Bronchial epithelial cell (primary cell): ENCODE measurements at regions not wholly inside any gene's neighbourhood (a gene's known extent, or its start where the extent isn't known, plus 50 kb on each side); places are given as distances from the start of the nearest gene placed in this dataset.

Source experiments
- DNase-seq: peaks from one replicate; pipeline ENCODE4 v3.0.0-alpha.2; 2010; ENCODE audit warnings: low read depth
- FAIRE-seq: peaks from 2 replicates; lab custom pipeline; 2011; peaks lifted over from hg19 to GRCh38; lab: Jason Lieb, UNC
- H3K27me3 ChIP-seq: 2 replicates; pipeline ENCODE4 v1.5.1; 2011; ENCODE audit warnings: low read length; ENCODE audit not compliant: control insufficient read depth, insufficient read depth
- H3K36me3 ChIP-seq: 2 replicates; pipeline ENCODE4 v1.5.1; 2011; ENCODE audit warnings: low read length; ENCODE audit not compliant: control insufficient read depth, insufficient read depth
- H3K4me3 ChIP-seq: 2 replicates; pipeline ENCODE4 v1.5.1; 2011; ENCODE audit warnings: mild to moderate bottlenecking, low read depth, low read length, control low read depth
- CTCF ChIP-seq: IDR thresholded peaks from 2 replicates; pipeline ENCODE4 v1.5.1; 2011; ENCODE audit warnings: mild to moderate bottlenecking, moderate library complexity, low read length, control low read depth, inconsistent platforms; ENCODE audit not compliant: insufficient read depth, severe bottlenecking

GRCh38 chr14:104294628-104294982, 156.2 kb downstream of the KIF26A start:
- DNase-seq (no peak), FAIRE-seq (no peak)
- no peaks in the 10 kb centered on the region for H3K27me3 ChIP-seq

DNA sequence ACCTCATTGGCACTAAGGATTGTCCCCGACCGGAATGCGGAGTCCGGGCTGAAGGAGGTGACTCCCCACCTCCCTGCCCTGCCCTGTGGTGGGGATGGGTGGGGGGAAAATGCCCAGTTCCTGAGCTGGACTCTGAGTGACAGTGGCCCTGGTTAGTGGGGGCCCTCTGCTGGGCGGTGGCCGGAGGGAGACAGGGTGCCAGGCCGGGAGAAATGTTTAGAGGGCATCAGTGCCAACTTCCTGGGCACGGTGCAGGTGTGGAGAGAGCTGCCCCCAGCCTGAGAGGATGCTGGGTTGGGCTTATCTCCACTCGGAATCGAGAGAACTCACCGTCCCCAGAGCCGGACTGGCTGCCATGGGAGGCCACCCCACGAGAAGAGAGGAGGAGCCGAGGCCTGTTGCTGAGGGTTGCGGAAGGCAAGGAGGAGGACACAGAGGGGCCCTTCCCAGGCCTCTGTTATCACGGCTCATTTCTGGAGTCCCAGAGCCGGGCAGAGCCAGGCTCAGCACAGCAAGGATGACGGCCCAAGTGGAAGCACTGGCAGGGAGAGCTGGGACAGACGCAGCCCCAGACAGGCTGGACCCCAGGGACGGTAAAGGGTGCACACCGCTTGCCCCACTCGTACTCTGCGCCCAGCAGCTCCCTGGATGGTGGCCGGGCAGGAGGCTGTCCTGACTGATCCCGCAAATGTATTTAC, 156.7 kb downstream of the KIF26A start:
- FAIRE-seq (no peak), DNase-seq (no peak)
- Histone ChIP-seq H3K36me3 (no peaks in the 10 kb centered on the region), H3K4me3 (no peak overlapping the region), H3K27me3 (no peaks in the 10 kb centered on the region)
- no peak for TF ChIP-seq CTCF

More at GRCh38 chr14:104294628-104294982, 156.2 kb downstream of the KIF26A start:
- H3K4me3 ChIP-seq, result no peak overlapping the region
- TF ChIP-seq CTCF, result no peak
- H3K36me3 ChIP-seq, result no peaks in the 10 kb centered on the region

- no peak for DNase-seq
- no peak overlapping the region for H3K4me3 ChIP-seq
Measured at GRCh38 chr14:104295681-104296387, 157.4 kb downstream of the KIF26A start.

GRCh38 chr14:104296388-104297312, 158.3 kb downstream of the KIF26A start:
- H3K27me3 ChIP-seq, result no peaks in the 10 kb centered on the region
- no peaks in the 10 kb centered on the region for H3K36me3 ChIP-seq
- FAIRE-seq, result no peak
- no peak for DNase-seq
- H3K4me3 ChIP-seq, result no peak overlapping the region
- TF ChIP-seq CTCF, result no peak

More at GRCh38 chr14:104295681-104296387, 157.4 kb downstream of the KIF26A start:
- Histone ChIP-seq H3K36me3 (no peaks in the 10 kb centered on the region), H3K27me3 (no peaks in the 10 kb centered on the region)
- no peak for FAIRE-seq
- no peak for TF ChIP-seq CTCF

DNA sequence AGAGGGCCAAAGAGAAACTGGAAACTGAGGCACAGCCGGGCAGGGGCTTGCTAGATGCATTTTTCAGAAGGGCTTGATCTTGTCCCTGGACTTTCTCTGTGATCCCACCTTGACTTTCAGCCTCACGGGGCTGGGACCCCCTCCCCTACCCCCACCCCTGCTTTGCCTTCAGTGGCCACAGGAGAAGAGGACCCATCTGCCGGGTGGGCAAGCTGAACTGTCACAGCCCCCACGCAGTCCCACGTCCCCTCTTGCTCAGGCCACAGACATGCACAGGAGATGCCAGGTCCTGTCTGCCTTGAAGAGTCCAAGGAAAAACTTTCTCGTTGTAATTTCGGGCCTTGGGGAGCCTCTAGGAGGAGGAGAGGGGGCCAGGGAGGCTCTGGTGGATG, 158.9 kb downstream of the KIF26A start:
- no peak for FAIRE-seq
- TF ChIP-seq CTCF, result no peak
- Histone ChIP-seq H3K27me3 (no peaks in the 10 kb centered on the region), H3K4me3 (no peak overlapping the region), H3K36me3 (no peaks in the 10 kb centered on the region)
- DNase-seq, result no peak
